ENCODE measurements at regions not wholly inside any gene's neighbourhood (a gene's known extent, or its start where the extent isn't known, plus 50 kb on each side); places are given as distances from the start of the nearest gene placed in this dataset.
"Not testable (repeated sequence)": the region's sequence is repeated elsewhere in the genome, so short reads cannot be mapped to it uniquely, and the experiment has no call there.

DNA sequence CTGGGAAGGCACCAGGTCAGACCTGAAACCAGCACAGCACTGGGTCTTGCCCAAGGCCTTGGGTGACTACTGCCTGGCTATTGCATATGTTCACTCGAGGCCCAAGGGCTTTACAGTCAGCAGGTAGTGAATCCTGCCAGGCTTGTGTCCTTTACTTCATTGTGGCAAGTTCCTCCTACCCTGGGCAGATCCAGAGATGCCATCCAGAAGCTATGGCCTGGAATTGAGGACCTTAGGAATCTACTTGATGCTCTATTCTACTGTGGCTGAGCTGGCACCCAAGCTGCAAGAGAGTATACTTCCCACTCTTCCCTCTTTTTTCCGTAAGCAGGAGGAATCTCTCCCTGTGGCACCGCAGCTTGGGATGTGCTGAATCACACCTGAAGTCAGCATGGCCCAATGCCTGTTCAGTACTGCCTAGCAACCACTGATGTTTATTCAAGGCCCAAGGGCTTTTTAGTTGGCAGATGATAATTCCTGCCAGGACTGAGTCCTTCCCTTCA is 246.7 kb upstream of the CTBP2 start:
- intact Hi-C loops (cut with DNase I) = no loop called here
- Histone ChIP-seq H3K4me1 (replicated peaks in 1 of 2) (no peaks in the 10 kb centered on the region), H3K27ac (no peak overlapping the region), H3K27me3 (no peaks in the 10 kb centered on the region), H3K36me3 (replicated peaks in 1 of 2) (no peaks in the 10 kb centered on the region), H3K4me3 (no peak overlapping the region), H3K9me3 (replicated peaks in 1 of 3) (no peaks in the 10 kb centered on the region)
- 55 to 84% (median 69%) methylated on average over 3 of the region's 3 CpGs for WGBS, 4 donors
- DNase-seq = no peak
- TF ChIP-seq CTCF (IDR thresholded peaks at IDR 0.05) = no peak
- no peak for TF ChIP-seq POLR2A (IDR thresholded peaks at IDR 0.05)

GRCh38 chr10:125404902-125405301 is 244.5 kb upstream of the CTBP2 start:
- H3K4me1 ChIP-seq (replicated peaks in 1 of 2); DNase-seq; H3K36me3 ChIP-seq (replicated peaks in 1 of 2); H3K27me3 ChIP-seq; intact Hi-C loops (cut with DNase I); H3K27ac ChIP-seq; H3K9me3 ChIP-seq (replicated peaks in 1 of 3); H3K4me3 ChIP-seq: not testable (repeated sequence)

DNA sequence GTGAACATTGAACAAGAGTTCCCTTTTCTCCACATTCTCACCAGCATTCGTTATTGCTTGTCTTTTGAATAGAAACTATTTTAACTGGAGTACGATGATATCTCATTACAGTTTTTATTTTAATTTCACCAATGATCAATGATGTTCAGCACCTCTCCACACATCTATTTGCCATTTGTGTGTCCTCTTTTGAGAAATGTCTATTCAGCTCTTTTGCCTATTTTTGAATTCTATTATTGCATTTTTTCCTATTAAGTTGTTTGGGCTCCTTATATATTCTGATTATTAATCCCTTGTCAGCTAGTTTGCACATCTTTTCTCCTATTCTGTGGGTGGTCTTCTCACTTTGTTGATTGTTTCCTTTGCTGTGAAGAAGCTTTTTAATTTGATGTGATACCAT is 241.1 kb upstream of the CTBP2 start:
- Histone ChIP-seq H3K27ac (no peak overlapping the region), H3K9me3 (replicated peaks in 1 of 3) (no peaks in the 10 kb centered on the region), H3K36me3 (replicated peaks in 1 of 2) (no peaks in the 10 kb centered on the region), H3K27me3 (no peaks in the 10 kb centered on the region), H3K4me3 (no peak overlapping the region), H3K4me1 (replicated peaks in 1 of 2) (no peaks in the 10 kb centered on the region)
- no peak for DNase-seq
- TF ChIP-seq CTCF (IDR thresholded peaks at IDR 0.05) = no peak
- no peak for TF ChIP-seq POLR2A (IDR thresholded peaks at IDR 0.05)
- WGBS, 4 donors = 85 to 96% (median 91%) methylated on average over 2 of the region's 2 CpGs
- intact Hi-C loops (cut with DNase I) = no loop called here

- H3K4me3 ChIP-seq = no peak overlapping the region
Observed at GRCh38 chr10:125399289-125399688, 238.9 kb upstream of the CTBP2 start.

More at GRCh38 chr10:125399289-125399688, 238.9 kb upstream of the CTBP2 start:
- intact Hi-C loops (cut with DNase I) = no loop called here
- H3K27me3 ChIP-seq = no peaks in the 10 kb centered on the region
- H3K4me1 ChIP-seq (replicated peaks in 1 of 2) = no peaks in the 10 kb centered on the region
- TF ChIP-seq CTCF (IDR thresholded peaks at IDR 0.05) = no peak
- TF ChIP-seq POLR2A (IDR thresholded peaks at IDR 0.05) = no peak
- WGBS, 4 donors = 60 to 73% (median 70%) methylated on average over 3 of the region's 3 CpGs
- DNase-seq = no peak
- no peaks in the 10 kb centered on the region for H3K9me3 ChIP-seq (replicated peaks in 1 of 3)
- H3K36me3 ChIP-seq (replicated peaks in 1 of 2) = no peaks in the 10 kb centered on the region
- H3K27ac ChIP-seq = no peak overlapping the region

Measured in adrenal gland (tissue), 9 donors.